WTC11 (cell line): ENCODE measurements at regions not wholly inside any gene's neighbourhood (a gene's known extent, or its start where the extent isn't known, plus 50 kb on each side); places are given as distances from the start of the nearest gene placed in this dataset.

ENCODE experiments used
- CREB1 ChIP-seq: sonication (generic); formaldehyde crosslinking; IDR thresholded peaks from 2 replicates; pipeline ENCODE4 v1.8.0; 2023; ENCODE audit warnings: mild to moderate bottlenecking, missing genetic modification reagents
- CTCF ChIP-seq: fragments of 200-600 bp; IDR thresholded peaks from 2 replicates; pipeline ENCODE4 v1.8.0; 2022; ENCODE audit warnings: antibody characterized with exemption
- FOXP4 ChIP-seq: sonication (generic); formaldehyde crosslinking; IDR thresholded peaks from 2 replicates; pipeline ENCODE4 v1.8.0; 2022; ENCODE audit warnings: mild to moderate bottlenecking, missing genetic modification reagents
- MAX ChIP-seq: sonication (generic); formaldehyde crosslinking; IDR thresholded peaks from 2 replicates; pipeline ENCODE4 v1.8.0; 2022; ENCODE audit warnings: mild to moderate bottlenecking, missing genetic modification reagents
- MXD4 ChIP-seq: fragments of 250-450 bp; sonication (Bioruptor Pico); IDR thresholded peaks from 2 replicates; pipeline ENCODE4 v1.8.0; 2021; ENCODE audit warnings: mild to moderate bottlenecking, moderate library complexity, borderline replicate concordance
- NFE2L1 ChIP-seq: sonication (generic); formaldehyde crosslinking; IDR thresholded peaks from 2 replicates; pipeline ENCODE4 v1.8.1; 2023; ENCODE audit warnings: missing genetic modification reagents
- NFYB ChIP-seq: sonication (generic); formaldehyde crosslinking; conservative IDR thresholded peaks from 2 replicates; pipeline ENCODE4 v1.8.0; 2022; ENCODE audit warnings: low read depth, missing genetic modification reagents
- NR1H2 ChIP-seq: sonication (generic); formaldehyde crosslinking; IDR thresholded peaks from 2 replicates; pipeline ENCODE4 v1.9.0; 2021; ENCODE audit warnings: mild to moderate bottlenecking, moderate library complexity, missing genetic modification reagents
- SMAD3 ChIP-seq: sonication (generic); formaldehyde crosslinking; IDR thresholded peaks from 2 replicates; pipeline ENCODE4 v1.8.0; 2022; ENCODE audit warnings: missing genetic modification reagents, mild to moderate bottlenecking, borderline replicate concordance
- TP53 ChIP-seq: sonication (generic); formaldehyde crosslinking; IDR thresholded peaks from 2 replicates; pipeline ENCODE4 v1.8.1; 2023; ENCODE audit warnings: mild to moderate bottlenecking, missing genetic modification reagents
- USF2 ChIP-seq: sonication (generic); formaldehyde crosslinking; IDR thresholded peaks from 2 replicates; pipeline ENCODE4 v1.8.1; 2023; ENCODE audit warnings: mild to moderate bottlenecking, missing genetic modification reagents, moderate library complexity
- ZBTB43 ChIP-seq: sonication (generic); formaldehyde crosslinking; IDR thresholded peaks from 2 replicates; pipeline ENCODE4 v1.8.1; 2023; ENCODE audit warnings: mild to moderate bottlenecking, missing genetic modification reagents
- ZNF671 ChIP-seq: fragments of 250-450 bp; sonication (Bioruptor Pico); IDR thresholded peaks from 2 replicates; pipeline ENCODE4 v1.8.0; 2021; ENCODE audit warnings: mild to moderate bottlenecking

GRCh38 chr3:80564391-80564790, 796.6 kb upstream of the ROBO1 start:
- TF ChIP-seq CREB1 (no peak), NR1H2 (CRISPR knock-in tag) (no peak), ZBTB43 (CRISPR knock-in tag) (no peak), CTCF (no peak), NFE2L1 (CRISPR knock-in tag) (no peak), USF2 (CRISPR knock-in tag) (no peak), NFYB (CRISPR knock-in tag) (no peak), MXD4 (CRISPR knock-in tag) (no peak), FOXP4 (no peak), MAX (no peak), TP53 (no peak), SMAD3 (CRISPR knock-in tag) (no peak), ZNF671 (CRISPR knock-in tag) (no peak)
